Right renal cortex interstitium (tissue), 3 donors: ENCODE measurements at regions not wholly inside any gene's neighbourhood (a gene's known extent, or its start where the extent isn't known, plus 50 kb on each side); places are given as distances from the start of the nearest gene placed in this dataset.

ENCODE experiments used
- DNase-seq, 3 donors: peaks; one replicate each; pipeline ENCODE4 v3.0.0-alpha.2; 2013; ENCODE audit warnings: low read depth in 3 of 3, low spot score in 2 of 3

DNA sequence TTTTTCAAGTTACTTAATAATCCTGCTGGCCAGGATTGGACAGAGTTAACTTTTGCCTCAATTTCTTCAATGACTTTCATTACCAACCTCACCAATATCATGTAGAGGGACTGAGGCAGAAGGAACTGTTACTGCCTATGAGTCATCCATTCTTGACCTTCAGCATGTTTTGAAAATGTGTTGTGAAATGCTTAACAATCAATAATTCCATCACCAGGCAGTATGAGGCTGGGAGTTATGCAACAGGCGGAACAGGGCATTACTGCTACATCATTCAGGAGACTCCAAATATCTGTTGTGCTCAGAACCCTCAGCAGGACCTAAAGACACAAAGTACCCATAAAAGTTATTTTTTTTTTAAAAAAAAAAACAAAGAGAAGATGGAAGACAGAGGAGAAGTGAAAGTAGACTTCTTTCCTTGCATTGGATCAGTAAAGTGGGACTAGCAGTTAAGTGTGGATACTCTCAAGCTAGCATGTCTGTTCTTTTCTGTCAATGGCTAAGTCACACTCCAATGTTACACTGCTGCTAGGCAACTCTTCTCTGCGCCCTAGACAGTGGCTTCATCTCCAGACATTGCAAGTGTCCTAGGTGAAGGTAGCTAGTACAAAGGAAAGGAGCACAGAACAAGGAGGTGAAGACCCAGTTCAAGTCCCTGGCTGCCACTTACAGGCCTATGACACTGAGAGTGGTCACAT, 184.9 kb upstream of the LPP start:
- no peak for DNase-seq

DNA sequence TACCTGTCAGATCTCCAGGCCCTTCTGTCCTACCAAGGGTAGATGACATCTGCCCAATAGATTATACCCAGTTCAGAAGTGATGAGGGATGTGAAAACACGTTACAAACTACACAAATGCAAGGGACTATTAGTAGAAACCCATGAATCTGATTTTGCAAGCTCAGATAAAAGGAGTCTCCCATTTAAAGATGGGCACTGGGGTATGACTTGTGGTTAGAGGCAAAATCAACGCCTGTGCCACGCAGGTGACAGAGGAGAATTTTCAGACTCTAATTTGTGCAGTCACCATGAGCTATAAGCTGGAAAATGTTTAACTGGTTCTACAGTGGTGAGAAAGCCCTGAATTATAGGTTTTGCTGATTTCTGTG, 184.4 kb upstream of the LPP start:
- no peak for DNase-seq

DNA sequence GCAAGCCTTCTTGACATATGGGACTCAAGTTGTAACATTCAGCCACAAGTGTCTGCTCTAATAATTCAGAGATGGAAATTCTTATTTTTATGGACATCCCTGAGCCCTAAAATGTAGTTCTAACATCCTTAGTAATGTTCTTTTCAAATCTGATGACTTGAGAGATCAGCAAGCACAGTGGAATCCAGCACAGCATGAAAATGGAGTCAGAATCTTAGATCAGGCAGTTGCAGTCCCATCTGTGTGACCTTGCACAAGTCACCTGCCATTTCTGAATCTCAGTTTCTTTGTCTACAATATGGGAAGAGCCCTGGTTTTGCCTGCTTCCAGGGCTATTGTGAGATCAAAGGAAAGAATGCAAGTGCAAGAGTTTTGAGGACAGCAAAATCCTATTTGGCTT, 183.9 kb upstream of the LPP start:
- no peak for DNase-seq

DNA sequence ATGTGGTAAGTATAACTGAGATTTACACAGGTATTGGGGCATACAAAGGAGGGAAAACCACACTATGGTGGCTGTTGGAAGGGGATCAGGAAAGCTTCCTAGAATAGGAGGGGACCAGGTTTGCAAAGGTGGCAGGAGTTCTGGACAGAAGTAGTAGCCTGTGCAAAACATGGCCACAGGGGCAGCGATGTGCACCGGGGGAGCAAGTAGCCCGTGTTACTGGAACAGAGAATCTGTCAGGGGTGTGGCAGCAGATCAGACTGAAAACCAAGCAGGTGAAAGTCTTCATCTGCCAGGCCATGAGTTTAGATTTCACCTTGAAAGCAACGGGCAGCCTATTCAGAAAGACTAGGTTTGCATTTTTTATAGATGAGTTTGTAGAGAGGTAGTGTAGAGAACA, 182.3 kb upstream of the LPP start:
- no peak for DNase-seq

DNA sequence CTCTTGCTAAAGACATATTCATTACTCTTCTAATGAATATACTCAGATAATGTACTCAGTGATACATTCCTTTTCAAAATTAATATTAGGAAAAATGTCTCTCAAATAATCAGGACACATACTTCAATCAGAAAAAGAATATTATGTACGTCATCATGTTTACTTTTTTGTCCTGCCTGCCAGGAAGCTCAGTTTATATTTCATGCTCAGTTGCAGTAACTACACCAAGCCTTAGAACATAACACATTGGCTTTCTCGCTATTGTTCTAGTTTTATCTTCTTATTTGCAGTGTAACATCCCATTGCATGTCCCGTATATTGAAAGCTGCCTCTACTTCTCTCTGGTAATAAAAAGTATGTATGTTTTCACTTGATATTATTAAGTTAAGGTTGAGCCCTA, 181.5 kb upstream of the LPP start:
- DNase-seq = no peak

DNA sequence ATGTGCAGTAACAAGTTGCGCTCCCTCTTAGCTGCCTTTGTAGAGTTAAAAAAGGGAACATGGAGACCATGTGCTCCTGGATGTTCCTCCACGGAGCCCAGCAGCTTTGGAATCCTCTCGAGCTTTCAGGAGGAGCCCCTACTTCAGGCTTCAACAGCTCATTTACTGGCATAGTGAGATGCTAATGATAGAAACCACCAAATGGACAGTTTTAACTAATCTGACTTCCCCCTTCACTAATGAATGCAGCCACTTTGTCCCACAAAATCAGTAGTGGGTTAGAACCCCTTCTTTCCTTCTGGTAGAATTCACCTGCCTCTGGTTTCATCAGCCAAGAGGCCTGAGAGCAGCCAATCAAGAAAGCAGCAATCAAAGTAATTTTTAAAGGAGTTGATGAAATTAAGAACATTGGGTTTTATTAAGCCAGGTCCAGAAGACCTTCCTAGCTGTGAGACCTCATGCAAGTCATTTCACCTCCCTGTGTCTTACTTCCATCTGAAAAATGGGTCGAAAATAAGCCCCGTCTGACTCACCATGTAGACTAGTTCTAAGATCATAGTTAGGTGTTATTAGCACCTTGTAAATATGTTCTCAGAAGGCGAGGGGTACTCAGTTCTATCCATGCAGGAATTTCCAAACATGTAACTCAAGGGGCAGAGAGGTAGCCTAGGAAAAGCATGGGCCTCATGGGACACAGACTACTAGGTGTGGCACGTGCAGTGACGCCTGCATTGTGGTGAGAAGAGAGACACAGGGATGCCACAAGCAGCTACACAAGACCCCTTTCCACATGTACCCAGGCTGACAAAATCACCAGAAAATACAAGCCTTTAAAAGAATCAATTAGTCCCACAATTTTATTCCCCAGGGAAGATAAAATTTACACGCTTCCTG, 179.7 kb upstream of the LPP start:
- DNase-seq = no peak

DNA sequence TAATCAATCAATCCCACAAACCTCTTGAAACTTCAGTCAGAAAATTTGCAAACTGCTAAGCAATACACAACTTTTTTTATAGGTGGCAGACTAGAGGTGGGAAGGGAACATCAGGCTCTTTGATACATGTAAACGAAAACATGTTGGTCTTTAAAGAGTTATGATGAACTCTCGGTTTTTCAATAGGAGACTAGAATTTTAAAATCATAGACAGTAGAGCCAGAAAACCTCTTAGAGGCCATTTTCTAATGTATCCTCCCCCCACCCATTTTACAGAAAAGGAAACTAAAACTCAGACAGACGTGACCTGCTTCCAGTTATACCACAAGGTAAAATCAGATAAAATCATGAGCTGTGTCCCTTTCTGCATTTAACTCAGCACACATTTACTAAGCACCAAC, 179.1 kb upstream of the LPP start:
- no peak for DNase-seq

DNA sequence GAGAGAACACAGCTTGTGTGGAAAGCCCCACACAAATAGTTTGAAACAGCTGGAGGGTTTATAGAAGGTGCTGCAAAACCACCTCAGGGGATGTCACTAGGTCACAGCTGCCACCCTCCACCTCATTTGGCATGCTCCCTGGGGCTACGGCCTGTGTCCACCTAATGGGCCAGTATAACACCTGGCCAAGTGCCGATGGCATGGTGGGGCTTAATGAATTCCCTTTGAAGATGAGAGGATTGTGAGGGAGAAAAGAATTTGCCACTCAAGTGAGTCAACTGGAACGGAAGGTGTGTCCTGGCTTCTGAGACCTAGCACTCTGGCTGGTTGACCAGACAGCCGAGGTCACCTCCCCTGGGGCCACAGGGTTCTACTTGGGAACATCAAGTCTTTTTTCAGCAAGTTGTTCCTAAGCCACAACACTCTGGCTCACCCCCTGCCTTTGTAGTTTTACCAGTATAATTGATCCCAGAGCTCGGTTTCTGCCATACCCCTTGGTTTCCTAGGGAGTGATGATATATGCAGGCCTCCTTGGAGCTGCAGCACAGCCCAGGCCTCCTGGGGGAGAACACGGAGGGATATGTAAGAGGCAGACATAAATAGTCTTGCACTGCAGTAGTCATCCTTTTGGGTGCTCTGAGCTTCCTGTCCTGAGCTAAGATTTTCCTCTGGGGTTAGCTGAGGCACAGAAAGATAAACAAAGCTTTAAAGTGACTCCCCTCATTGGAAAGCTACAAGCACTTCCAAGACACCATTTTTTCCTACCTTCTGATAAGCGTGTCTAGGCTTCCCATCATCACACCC, 178.2 kb upstream of the LPP start:
- no peak for DNase-seq

DNA sequence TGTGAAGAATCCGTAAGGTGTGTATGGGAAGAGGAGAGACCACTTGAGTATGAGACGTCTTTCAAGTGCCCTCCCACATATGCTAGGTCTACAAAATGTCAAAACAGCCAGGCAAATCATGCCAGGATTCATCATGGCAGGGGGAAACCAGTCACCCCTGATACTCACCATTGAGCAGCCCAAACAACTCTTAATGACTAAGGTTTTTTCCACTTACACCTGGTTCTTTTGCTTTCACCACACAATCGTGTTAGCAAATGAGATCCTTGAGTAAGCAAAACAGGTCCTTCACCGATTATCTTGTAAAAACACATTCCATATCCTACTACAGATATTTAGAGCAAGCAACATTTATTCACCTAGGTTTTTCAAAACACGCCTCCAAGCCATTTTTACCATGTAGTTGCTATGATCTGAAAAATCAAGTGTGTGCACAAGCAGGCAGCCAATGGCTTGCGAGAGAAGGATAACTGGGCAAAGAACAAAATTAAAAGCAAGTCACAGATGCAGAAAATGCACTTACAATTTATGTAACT, 177.5 kb upstream of the LPP start:
- no peak for DNase-seq

DNA sequence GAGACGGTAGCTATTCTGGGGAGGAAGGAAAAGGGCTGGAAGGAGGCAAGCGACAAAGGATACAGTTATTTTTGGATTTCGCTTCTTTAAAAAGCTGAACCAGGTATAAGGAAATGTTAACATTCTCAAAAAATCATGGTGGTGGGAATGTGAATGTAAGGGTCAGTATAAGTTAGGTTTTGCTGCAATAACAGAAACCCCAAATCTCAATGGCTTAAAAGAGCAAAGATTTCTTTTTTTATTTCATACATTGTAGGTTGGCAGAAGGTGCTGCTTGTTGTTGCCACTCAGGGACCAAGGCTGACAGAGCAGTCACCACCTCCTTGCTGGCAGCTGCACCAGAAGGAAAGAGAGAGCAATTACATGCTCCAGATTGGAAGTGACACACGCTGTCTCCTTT, 176.3 kb upstream of the LPP start:
- DNase-seq = no peak

DNA sequence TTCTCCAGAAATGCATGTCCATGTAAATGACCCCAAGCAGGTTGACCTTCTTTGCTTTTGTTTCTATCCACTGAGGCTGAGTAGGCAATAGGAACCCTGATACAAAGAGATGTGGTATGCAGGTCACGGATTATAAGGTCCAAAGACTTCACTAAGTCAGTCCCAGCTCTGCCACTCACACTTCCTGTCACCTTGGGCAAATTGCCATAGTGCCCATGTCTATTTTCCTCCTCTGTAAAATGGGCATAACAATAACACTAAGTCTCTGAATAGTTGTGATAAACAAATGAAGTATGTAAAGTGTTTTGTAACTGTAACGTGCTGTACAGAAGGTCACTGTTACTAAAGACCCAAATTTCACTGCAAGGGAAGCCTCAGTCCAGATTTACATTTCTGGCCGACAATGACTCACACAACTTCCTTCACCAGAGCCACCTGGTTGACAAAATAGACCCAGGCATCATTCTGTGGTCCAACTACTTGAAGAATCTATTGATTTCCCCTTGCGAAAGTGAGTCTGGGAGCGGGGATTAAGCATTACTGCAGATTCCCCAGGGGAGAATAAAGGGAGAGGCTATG, 175.4 kb upstream of the LPP start:
- DNase-seq = no peak

DNA sequence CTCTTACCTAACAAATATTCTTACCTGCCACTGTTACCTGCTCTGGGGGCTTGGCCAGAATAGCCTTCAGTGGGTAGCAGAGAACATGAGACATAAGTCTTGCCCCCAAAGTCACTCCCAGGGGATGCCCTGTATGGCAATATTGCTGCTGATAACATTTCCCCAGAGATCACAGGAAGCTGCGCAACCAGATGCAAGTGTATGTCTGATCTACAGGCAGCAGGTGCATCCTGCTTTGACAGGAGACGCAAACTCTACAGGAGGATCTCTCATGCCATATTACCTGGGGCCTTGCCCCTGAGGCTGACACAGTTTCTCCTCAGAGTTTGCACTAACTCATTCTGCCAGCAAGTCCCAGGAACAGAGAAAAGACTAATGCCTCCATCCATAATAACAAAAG, 174.4 kb upstream of the LPP start:
- no peak for DNase-seq

DNA sequence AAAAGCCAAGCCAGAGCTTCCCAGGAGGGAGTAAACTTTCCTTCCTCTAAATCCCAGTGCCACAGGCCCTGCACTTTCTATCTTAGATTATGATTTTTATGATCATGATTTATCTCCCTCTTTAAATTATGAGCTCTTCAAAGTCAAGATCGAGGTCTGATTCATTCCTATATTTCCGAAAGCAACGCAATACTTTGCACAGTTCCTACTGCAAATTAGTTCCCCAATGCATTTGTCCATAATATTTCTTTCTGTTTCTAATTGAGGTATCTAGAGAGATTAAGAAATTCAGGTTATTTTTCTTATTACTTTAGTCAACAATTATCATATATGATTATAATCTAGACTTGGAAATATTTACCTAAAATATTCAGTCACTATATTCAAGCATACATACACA, 173.1 kb upstream of the LPP start:
- no peak for DNase-seq

DNA sequence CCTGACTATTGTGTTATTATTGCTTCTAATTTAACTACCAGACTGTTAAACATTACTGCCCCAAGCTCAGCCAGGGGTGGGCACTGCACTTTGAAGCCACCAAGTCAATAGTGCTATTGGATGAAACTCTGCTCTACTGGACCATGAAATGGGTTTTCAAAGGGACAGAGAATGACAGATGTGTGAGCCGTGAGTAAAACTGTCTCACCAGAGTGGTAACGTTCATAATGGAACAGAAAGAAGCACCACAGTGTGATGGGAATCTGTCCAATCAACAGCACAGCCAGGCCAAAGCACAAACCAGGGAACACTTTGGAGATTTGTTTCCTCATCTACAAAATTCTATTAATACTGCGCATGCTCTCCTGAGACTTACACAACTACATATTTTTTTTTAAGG, 171.8 kb upstream of the LPP start:
- no peak for DNase-seq

DNA sequence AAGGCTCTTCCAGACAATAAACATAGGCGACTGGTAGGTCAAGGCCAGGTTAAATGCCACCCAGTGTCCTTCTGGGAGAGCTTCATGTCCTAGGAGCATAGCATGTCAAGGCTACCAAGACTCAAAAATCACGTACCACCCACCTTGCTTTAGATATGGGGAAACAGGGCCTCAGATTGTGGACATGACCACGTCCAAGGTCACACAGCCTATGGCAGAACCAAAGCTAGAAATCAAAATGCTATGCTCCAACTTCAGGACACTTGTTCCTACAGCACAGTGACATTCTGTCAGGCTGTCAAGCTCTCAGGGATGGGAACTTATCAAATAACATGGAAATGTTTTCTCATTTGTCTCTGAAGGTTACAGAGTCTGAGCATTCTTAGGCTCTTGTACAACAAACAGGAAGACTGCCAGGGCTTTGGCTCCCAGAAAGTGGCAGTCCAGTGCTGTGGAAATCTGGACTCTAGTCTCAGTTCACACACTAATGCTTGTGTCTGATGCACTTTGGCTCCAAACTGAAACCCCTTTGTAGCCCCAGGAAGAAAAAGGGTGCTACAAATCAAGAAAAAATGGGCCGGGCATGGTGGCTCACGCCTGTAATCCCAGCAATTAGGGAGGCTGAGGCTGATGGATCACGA, 170.4 kb upstream of the LPP start:
- DNase-seq = no peak

DNA sequence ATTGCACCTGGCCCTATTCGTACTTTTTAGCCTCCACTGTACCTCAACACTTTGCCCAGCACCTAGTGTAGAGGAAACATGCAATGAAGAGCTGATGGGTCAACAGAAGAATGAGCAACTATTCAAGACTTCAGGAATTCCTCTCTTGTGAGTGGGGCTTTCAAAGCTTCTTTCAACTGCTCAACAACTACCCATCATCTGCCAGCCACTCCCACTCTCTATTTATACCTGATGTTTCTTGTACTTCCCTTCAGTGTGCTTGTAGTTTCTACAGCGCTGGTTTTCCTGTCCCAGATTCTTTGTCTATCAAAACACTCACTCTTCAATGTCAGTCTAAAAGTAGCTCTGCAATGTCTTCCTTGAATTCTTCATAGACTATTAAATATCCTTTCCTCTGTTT, 168.3 kb upstream of the LPP start:
- DNase-seq = no peak

DNA sequence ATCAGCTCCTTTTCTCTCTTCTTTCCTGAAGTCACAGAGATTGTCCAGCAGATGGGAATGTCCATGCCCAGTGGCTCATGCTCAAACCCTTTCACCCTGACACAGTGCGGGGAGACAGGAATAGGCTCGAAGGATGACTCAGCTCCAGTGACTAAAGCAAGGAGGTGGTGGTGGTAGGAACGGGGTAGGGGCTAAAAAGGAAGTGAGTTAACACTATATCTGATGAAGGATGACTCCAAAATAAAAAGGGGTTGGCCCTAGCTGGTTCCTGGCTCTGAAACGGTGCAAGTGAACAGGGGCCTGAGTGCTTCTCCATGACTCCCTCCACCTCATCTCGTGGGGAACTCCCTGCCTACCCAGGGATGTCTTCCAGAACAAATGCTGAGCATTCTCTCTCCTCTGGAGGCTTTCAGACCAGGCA, 167.4 kb upstream of the LPP start:
- no peak for DNase-seq

DNA sequence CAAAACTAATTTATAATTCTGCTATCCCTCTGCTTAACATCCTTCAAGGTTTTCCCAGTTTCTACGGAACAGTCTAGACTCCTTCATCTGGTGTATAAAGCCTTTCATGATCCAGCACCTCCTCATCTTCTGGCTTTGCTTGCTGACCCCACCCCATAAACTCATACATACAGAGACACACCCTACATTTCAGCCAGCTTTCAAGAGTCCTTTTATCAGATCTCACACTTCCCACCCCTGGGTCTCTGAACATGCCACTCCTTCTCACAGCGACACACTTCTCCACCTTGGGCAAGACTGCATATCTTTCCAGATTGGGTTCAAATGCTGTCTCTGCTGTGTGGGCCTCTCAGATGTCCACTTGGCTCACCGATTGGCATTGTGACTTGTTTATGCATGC, 166.8 kb upstream of the LPP start:
- no peak for DNase-seq

DNA sequence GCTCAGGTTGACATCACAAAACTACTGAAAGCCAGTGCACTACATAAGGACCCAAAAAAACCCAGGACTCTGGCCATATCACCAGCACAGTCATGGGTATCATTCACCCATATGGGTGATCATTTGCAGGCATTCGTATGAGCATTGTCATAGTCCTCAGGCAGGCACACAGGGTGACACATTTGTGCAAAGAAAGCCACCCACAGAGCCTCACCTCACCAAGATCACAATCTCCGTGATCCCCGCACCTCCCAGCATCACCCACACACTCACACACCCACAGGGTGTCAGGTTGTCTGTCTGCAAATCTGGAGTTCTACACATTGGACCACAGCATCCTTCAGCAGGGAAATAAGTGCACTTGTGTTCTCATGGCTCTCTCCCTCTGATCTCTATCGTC, 166.0 kb upstream of the LPP start:
- DNase-seq = no peak

DNA sequence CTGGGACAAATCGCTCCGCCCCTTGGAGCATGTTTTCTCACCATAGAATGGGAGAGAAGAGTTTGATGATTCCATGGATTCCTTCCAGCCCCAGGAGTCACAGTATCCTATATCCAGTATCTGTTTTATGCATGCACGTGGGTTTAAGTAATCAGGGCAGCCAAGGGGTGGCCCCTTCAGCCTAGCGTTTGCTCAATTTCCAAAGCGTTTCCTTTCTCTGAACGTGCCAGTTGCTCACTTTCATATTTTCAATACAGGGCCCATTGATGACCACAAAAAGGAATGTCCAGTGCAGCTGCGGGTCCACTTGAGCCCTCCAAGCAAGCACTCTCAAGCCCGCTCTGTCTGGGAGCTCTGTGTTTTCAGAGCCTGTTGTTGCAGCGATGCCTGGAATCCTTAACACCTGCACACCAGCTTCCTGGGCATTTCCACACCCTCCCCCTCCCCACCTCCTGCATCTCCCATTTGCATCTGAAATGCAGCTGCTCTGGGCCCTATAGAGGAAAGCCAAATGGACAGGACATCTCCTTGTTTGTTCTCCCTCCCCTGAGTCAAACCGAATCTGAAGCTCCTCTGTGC, 164.3 kb upstream of the LPP start:
- DNase-seq = no peak
